K562 (cell line): ENCODE measurements at regions not wholly inside any gene's neighbourhood (a gene's known extent, or its start where the extent isn't known, plus 50 kb on each side); places are given as distances from the start of the nearest gene placed in this dataset.

Source experiments
- ATAC-seq: fragments of 200-7000 bp; cut with Tn5 transposase; 3 replicates; pipeline ENCODE4 v1.9.1; 2020; ENCODE audit warnings: moderate library complexity
- BruUV-seq: library from RNA; stranded (reverse); fragments of 400-500 nt; replicated peaks from 2 replicates; lab custom pipeline; 2021; lab: Mats Ljungman, UMichigan
- CTCF ChIA-PET: fragments of 300-600 bp; formaldehyde crosslinking; extraction: SDS; loops from one replicate; lab custom pipeline; 2021; ENCODE audit warnings: low intra/inter-chr PET ratio; lab: Yijun Ruan, JAX
- POLR2A ChIA-PET: fragments of 300-600, 350-650 bp; sonication (Branson Sonifier 250); formaldehyde crosslinking; extraction: SDS; loops from one replicate; lab custom pipeline; 2021; ENCODE audit warnings: antibody characterized with exemption, inconsistent platforms; lab: Yijun Ruan, JAX
- DNase-seq, 4 experiments: peaks; one replicate each; pipeline versions ENCODE4 v3.0.0 to v3.0.0-alpha.2; 2011 to 2018; ENCODE audit warnings: low spot score in 3 of 4, mixed read lengths in 3 of 4; ENCODE audit errors: extremely low read depth in 1 of 4
- FAIRE-seq: peaks from 2 replicates; lab custom pipeline; 2011; peaks lifted over from hg19 to GRCh38; lab: Jason Lieb, UNC
- H2AFZ ChIP-seq: 2 replicates; pipeline ENCODE4 v1.6.0; 2011; ENCODE audit warnings: low read depth, low read length, control low read depth, inconsistent platforms
- H3K27ac ChIP-seq: fragments of 200-600 bp; 3 replicates; pipeline ENCODE4 v1.8.0; 2011; ENCODE audit warnings: low read depth, mild to moderate bottlenecking, control low read depth, inconsistent platforms, low read length, moderate library complexity, mixed read lengths; ENCODE audit errors: extremely low read depth
- H3K27me3 ChIP-seq, 2 experiments: fragments of 300-600 bp in 1 of 2; 2 replicates in 1 of 2; 3 replicates in 1 of 2; pipeline versions ENCODE4 v1.6.0 to v1.8.0; 2011; ENCODE audit warnings: inconsistent platforms in 2 of 2, low read length in 2 of 2, mild to moderate bottlenecking in 1 of 2, mixed read lengths in 1 of 2, moderate library complexity in 1 of 2; ENCODE audit not compliant: control insufficient read depth in 2 of 2, insufficient read depth in 2 of 2
- H3K36me3 ChIP-seq: fragments of 300-600 bp; 3 replicates; pipeline ENCODE4 v1.8.0; 2011; ENCODE audit warnings: mild to moderate bottlenecking, low read length, inconsistent platforms; ENCODE audit not compliant: control insufficient read depth, insufficient read depth
- H3K4me1 ChIP-seq, 2 experiments: fragments of 200-600 bp in 1 of 2; replicated peaks in 1 of 2; 2 replicates in 1 of 2; 3 replicates in 1 of 2; pipeline versions ENCODE4 v1.5.1 to v1.8.0; 2011; ENCODE audit warnings: inconsistent platforms in 2 of 2, low read length in 2 of 2, mild to moderate bottlenecking in 1 of 2, mixed read lengths in 1 of 2, moderate library complexity in 1 of 2; ENCODE audit not compliant: control insufficient read depth in 2 of 2, insufficient read depth in 2 of 2
- H3K4me2 ChIP-seq: 2 replicates; pipeline ENCODE4 v1.6.1; 2011; ENCODE audit warnings: low read length, control low read depth, inconsistent platforms, mixed read lengths; ENCODE audit not compliant: insufficient read depth
- H3K4me3 ChIP-seq: fragments of 200-600 bp; sonication (generic), shearing (Covaris generic); 2 replicates; pipeline ENCODE4 v1.5.1; 2016; ENCODE audit warnings: control low read depth, inconsistent platforms
- H3K79me2 ChIP-seq: fragments of 200-600 bp; 3 replicates; pipeline ENCODE4 v1.8.0; 2011; ENCODE audit warnings: low read length, inconsistent platforms; ENCODE audit not compliant: control insufficient read depth, insufficient read depth
- H3K9ac ChIP-seq, 2 experiments: 2 replicates each; pipeline versions ENCODE4 v1.6.0 to v1.6.1; 2011; ENCODE audit warnings: low read depth in 2 of 2, low read length in 2 of 2, control low read depth in 1 of 2, inconsistent platforms in 1 of 2, mild to moderate bottlenecking in 1 of 2, mixed read lengths in 1 of 2; ENCODE audit not compliant: insufficient read depth in 1 of 2
- H3K9me1 ChIP-seq: one replicate; pipeline ENCODE4 v1.6.0; 2011; ENCODE audit warnings: inconsistent platforms, mild to moderate bottlenecking, low read length, moderate library complexity; ENCODE audit not compliant: control insufficient read depth, insufficient read depth
- H3K9me3 ChIP-seq: replicated peaks from 2 replicates; pipeline ENCODE4 v1.5.1; 2011; ENCODE audit warnings: low read depth, low read length, inconsistent platforms; ENCODE audit not compliant: control insufficient read depth, insufficient read depth
- H4K20me1 ChIP-seq: replicated peaks from 2 replicates; pipeline ENCODE4 v1.6.1; 2011; ENCODE audit warnings: low read length, inconsistent platforms, mixed read lengths; ENCODE audit not compliant: control insufficient read depth, insufficient read depth
- BRD4 ChIP-seq: fragments of 200-600 bp; sonication (generic); IDR thresholded peaks from 2 replicates; pipeline ENCODE4 v1.6.1; 2017; ENCODE audit warnings: inconsistent platforms
- DEAF1 ChIP-seq: fragments of 450-650 bp; formaldehyde crosslinking; IDR thresholded peaks from 2 replicates; pipeline ENCODE4 v1.4.0; 2020; ENCODE audit warnings: mild to moderate bottlenecking, moderate library complexity
- DLX4 ChIP-seq: fragments of 250-450 bp; sonication (Bioruptor Pico); IDR thresholded peaks from 2 replicates; pipeline ENCODE4 v1.6.1; 2021; ENCODE audit warnings: mild to moderate bottlenecking
- EWSR1 ChIP-seq: fragments of 450-650 bp; IDR thresholded peaks from 2 replicates; pipeline ENCODE4 v1.6.1; 2018; ENCODE audit warnings: borderline replicate concordance, mild to moderate bottlenecking, low read depth, moderate library complexity; ENCODE audit not compliant: partially characterized antibody
- FOSL1 ChIP-seq: fragments of 200-800 bp; sonication (Bioruptor generic); conservative IDR thresholded peaks from 2 replicates; pipeline ENCODE4 v1.6.1; 2016; ENCODE audit warnings: missing genetic modification characterization, missing compliant biosample characterization
- HNRNPK ChIP-seq: fragments of 200-400 bp; formaldehyde crosslinking; IDR thresholded peaks from one replicate; pipeline ENCODE4 v1.6.1; 2018; ENCODE audit warnings: mild to moderate bottlenecking, low read depth, low read length; ENCODE audit not compliant: poor library complexity, severe bottlenecking
- MEF2A ChIP-seq: IDR thresholded peaks from 2 replicates; pipeline ENCODE4 v1.6.1; 2011; ENCODE audit warnings: low read depth, mild to moderate bottlenecking, low read length, moderate library complexity; ENCODE audit not compliant: control insufficient read depth
- MITF ChIP-seq: IDR thresholded peaks from 2 replicates; pipeline ENCODE4 v1.6.1; 2014; ENCODE audit warnings: antibody characterized with exemption
- NFE2L1 ChIP-seq: fragments of 450-650 bp; IDR thresholded peaks from 2 replicates; pipeline ENCODE4 v1.6.1; 2016; ENCODE audit warnings: missing genetic modification characterization, low read depth, mild to moderate bottlenecking, missing compliant biosample characterization, moderate library complexity, borderline replicate concordance
- POLR2B ChIP-seq: fragments of 450-650 bp; IDR thresholded peaks from 2 replicates; pipeline ENCODE4 v1.6.1; 2018; ENCODE audit warnings: low read depth; ENCODE audit not compliant: partially characterized antibody
- SAFB2 ChIP-seq: fragments of 200-400 bp; formaldehyde crosslinking; IDR thresholded peaks from 2 replicates; pipeline ENCODE4 v1.6.1; 2018; ENCODE audit warnings: borderline replicate concordance, low read length, low read depth, moderate library complexity; ENCODE audit not compliant: severe bottlenecking
- SMC3 ChIP-seq: conservative IDR thresholded peaks from 2 replicates; pipeline ENCODE4 v1.6.1; 2011; ENCODE audit warnings: low read depth, low read length, improper control_type of control experiment; ENCODE audit not compliant: insufficient read depth
- U2AF2 ChIP-seq: fragments of 200-400 bp; formaldehyde crosslinking; optimal IDR thresholded peaks from 2 replicates; pipeline ENCODE3; 2017; ENCODE audit warnings: low read depth, mild to moderate bottlenecking, low read length
- ZNF274 ChIP-seq: IDR thresholded peaks from 2 replicates; pipeline ENCODE4 v1.6.1; 2011; ENCODE audit warnings: low read depth, mild to moderate bottlenecking, low read length, moderate library complexity, borderline replicate concordance
- ZNF347 ChIP-seq: fragments of 450-650 bp; formaldehyde crosslinking; IDR thresholded peaks from 2 replicates; pipeline ENCODE4 v1.4.0; 2020; ENCODE audit warnings: low read depth, mild to moderate bottlenecking, moderate library complexity
- ZNF592 ChIP-seq: fragments of 450-650 bp; IDR thresholded peaks from 2 replicates; pipeline ENCODE4 v1.6.1; 2017; ENCODE audit warnings: antibody characterized with exemption, mild to moderate bottlenecking
- WGBS: fragments of 100-300 bp; shearing (Covaris generic); methylation state at CpG from one replicate; pipeline ENCODE4 v1.1.6; 2016; ENCODE audit warnings: low coverage, mixed read lengths; ENCODE audit not compliant: insufficient coverage; ENCODE audit errors: missing lambda C conversion rate; 5-methylcytosine and 5-hydroxymethylcytosine counted together
- in situ Hi-C: fragments of 300-500 bp; cut with MboI; formaldehyde crosslinking; loops from 4 replicates; pipeline ENCODE4 v1.15.0; 2018; ENCODE audit warnings: inconsistent platforms, mixed read lengths
- intact Hi-C: fragments of 100-400 bp; cut with micrococcal nuclease; formaldehyde crosslinking; loops from 2 replicates; pipeline ENCODE4 v1.14.2; 2022

GRCh38 chr5:118247458-118247857 lies 740.9 kb downstream of the DTWD2 start:
- POLR2A ChIA-PET = no interaction called here
- Histone ChIP-seq H3K9me3 (no peaks in the 10 kb centered on the region), H3K4me3 (no peak overlapping the region), H4K20me1 (no peaks in the 10 kb centered on the region), H3K4me1 (no peaks in the 10 kb centered on the region), H3K9ac (no peak overlapping the region), H3K27ac (no peak overlapping the region), H3K9me1 (no peaks in the 10 kb centered on the region), H3K36me3 (no peaks in the 10 kb centered on the region), H3K4me2 (no peak overlapping the region), H2AFZ (no peak overlapping the region), H3K79me2 (no peaks in the 10 kb centered on the region), H3K27me3 (no peaks in the 10 kb centered on the region)
- 0% methylated on average over 4 of the region's 4 CpGs for WGBS
- CTCF ChIA-PET = no interaction called here
- no TSS peak for BruUV-seq
- FAIRE-seq (no peak), ATAC-seq (no peak), DNase-seq (no peak)
- in situ Hi-C loops = no loop called here
- intact Hi-C loops = no loop called here
- no peak for TF ChIP-seq EWSR1
- no peak for TF ChIP-seq ZNF274
- TF ChIP-seq U2AF2 = no peak
- no peak for TF ChIP-seq BRD4
- no peak for TF ChIP-seq DLX4 (CRISPR knock-in tag)
- no peak for TF ChIP-seq ZNF347 (CRISPR knock-in tag)
- no peak for TF ChIP-seq POLR2B
- TF ChIP-seq HNRNPK = no peak
- TF ChIP-seq MEF2A = no peak
- TF ChIP-seq ZNF592 = no peak
- TF ChIP-seq DEAF1 (CRISPR knock-in tag) = no peak
- TF ChIP-seq SMC3 = no peak
- TF ChIP-seq FOSL1 = no peak
- TF ChIP-seq NFE2L1 (tag) = no peak
- no peak for TF ChIP-seq SAFB2
- TF ChIP-seq MITF = no peak
